NAMALWA (cell line): ENCODE measurements at regions not wholly inside any gene's neighbourhood (a gene's known extent, or its start where the extent isn't known, plus 50 kb on each side); places are given as distances from the start of the nearest gene placed in this dataset.

Experiments used
- DNase-seq: peaks from one replicate; pipeline ENCODE4 v3.0.0-alpha.2; 2015; ENCODE audit warnings: low spot score

- DNase-seq: no peak
Observed at GRCh38 chr4:104964410-104965175, 182.1 kb upstream of the TET2 start.

GRCh38 chr4:104966349-104967033, 180.2 kb upstream of the TET2 start:
- peak; percentile 14 for DNase-seq

GRCh38 chr4:104967034-104967401, 179.7 kb upstream of the TET2 start:
- DNase-seq: no peak

GRCh38 chr4:104969394-104970082, 177.1 kb upstream of the TET2 start:
- DNase-seq: no peak

GRCh38 chr4:104971462-104971861, 175.2 kb upstream of the TET2 start:
- DNase-seq: no peak

- no peak for DNase-seq
Observed at GRCh38 chr4:104973708-104974107, 173.0 kb upstream of the TET2 start.

GRCh38 chr4:104975617-104976016, 171.1 kb upstream of the TET2 start:
- DNase-seq: no peak

GRCh38 chr4:104976262-104976661, 170.4 kb upstream of the TET2 start:
- no peak for DNase-seq

- DNase-seq: no peak
Observed at GRCh38 chr4:104979083-104979760, 167.5 kb upstream of the TET2 start.

GRCh38 chr4:104983615-104984179, 163.0 kb upstream of the TET2 start:
- DNase-seq: no peak

GRCh38 chr4:104986306-104986705, 160.4 kb upstream of the TET2 start:
- DNase-seq: no peak

GRCh38 chr4:104989371-104989770, 157.3 kb upstream of the TET2 start:
- DNase-seq: no peak

GRCh38 chr4:105002278-105002677, 144.4 kb upstream of the TET2 start:
- DNase-seq: no peak

- DNase-seq: no peak
Observed at GRCh38 chr4:105014234-105014633, 132.4 kb upstream of the TET2 start.

- no peak for DNase-seq
Observed at GRCh38 chr4:105014635-105015034, 132.0 kb upstream of the TET2 start.

- DNase-seq: no peak
Observed at GRCh38 chr4:105015750-105016149, 130.9 kb upstream of the TET2 start.

GRCh38 chr4:105022811-105023667, 123.6 kb upstream of the TET2 start:
- no peak for DNase-seq

GRCh38 chr4:105023668-105024055, 123.0 kb upstream of the TET2 start:
- DNase-seq: no peak

- no peak for DNase-seq
Observed at GRCh38 chr4:105025263-105026017, 121.2 kb upstream of the TET2 start.

GRCh38 chr4:105036991-105037390, 109.7 kb upstream of the TET2 start:
- DNase-seq: no peak

GRCh38 chr4:105042451-105042850, 104.2 kb upstream of the TET2 start:
- no peak for DNase-seq
